ENCODE measurements at regions not wholly inside any gene's neighbourhood (a gene's known extent, or its start where the extent isn't known, plus 50 kb on each side); places are given as distances from the start of the nearest gene placed in this dataset.
"Not testable (repeated sequence)": the region's sequence is repeated elsewhere in the genome, so short reads cannot be mapped to it uniquely, and the experiment has no call there.

- no peaks in the 10 kb centered on the region for H3K36me3 ChIP-seq
- H3K4me3 ChIP-seq (ENCODE audit: low read depth, low read length) = no peak overlapping the region
- H3K27me3 ChIP-seq (ENCODE audit: insufficient read depth, low read depth, severe bottlenecking) = peaks cover 36% of the 10 kb centered on the region
- DNase-seq = no peak
- H3K9me3 ChIP-seq (ENCODE audit: severe bottlenecking) = no peaks in the 10 kb centered on the region
- no peak for TF ChIP-seq CTCF (IDR thresholded peaks at IDR 0.05; ENCODE audit: low read depth, low read length)
- H3K27ac ChIP-seq = no peak overlapping the region
Measured at GRCh38 chr11:41803895-41804294, 344.4 kb upstream of the LRRC4C start.

- Histone ChIP-seq H3K27ac (no peak overlapping the region), H3K36me3 (no peaks in the 10 kb centered on the region), H3K9me3 (ENCODE audit: severe bottlenecking) (no peaks in the 10 kb centered on the region), H3K27me3 (ENCODE audit: insufficient read depth, low read depth, severe bottlenecking) (no peaks in the 10 kb centered on the region), H3K4me3 (ENCODE audit: low read depth, low read length) (no peak overlapping the region)
- TF ChIP-seq CTCF (IDR thresholded peaks at IDR 0.05; ENCODE audit: low read depth, low read length) = no peak
- no peak for DNase-seq
Measured at GRCh38 chr11:41816396-41816795, 356.9 kb upstream of the LRRC4C start.

GRCh38 chr11:41824287-41824686 is 364.8 kb upstream of the LRRC4C start:
- not testable (repeated sequence) for H3K27ac ChIP-seq; H3K4me3 ChIP-seq (ENCODE audit: low read depth, low read length); H3K27me3 ChIP-seq (ENCODE audit: insufficient read depth, low read depth, severe bottlenecking)

GRCh38 chr11:41826085-41826484 is 366.6 kb upstream of the LRRC4C start:
- H3K27me3 ChIP-seq (ENCODE audit: insufficient read depth, low read depth, severe bottlenecking) = peaks cover 11% of the 10 kb centered on the region
- no peak for TF ChIP-seq CTCF (IDR thresholded peaks at IDR 0.05; ENCODE audit: low read depth, low read length)
- no peak overlapping the region for H3K4me3 ChIP-seq (ENCODE audit: low read depth, low read length)
- no peak overlapping the region for H3K27ac ChIP-seq
- no peak for DNase-seq
- no peaks in the 10 kb centered on the region for H3K36me3 ChIP-seq
- no peaks in the 10 kb centered on the region for H3K9me3 ChIP-seq (ENCODE audit: severe bottlenecking)

More at GRCh38 chr11:41824287-41824686, 364.8 kb upstream of the LRRC4C start:
- H3K9me3 ChIP-seq (ENCODE audit: severe bottlenecking); H3K36me3 ChIP-seq; DNase-seq: not testable (repeated sequence)

- no peaks in the 10 kb centered on the region for H3K36me3 ChIP-seq
- H3K9me3 ChIP-seq (ENCODE audit: severe bottlenecking) = no peaks in the 10 kb centered on the region
- no peak overlapping the region for H3K27ac ChIP-seq
- H3K27me3 ChIP-seq (ENCODE audit: insufficient read depth, low read depth, severe bottlenecking) = peaks cover 4% of the 10 kb centered on the region
- no peak for TF ChIP-seq CTCF (IDR thresholded peaks at IDR 0.05; ENCODE audit: low read depth, low read length)
- DNase-seq = no peak
- no peak overlapping the region for H3K4me3 ChIP-seq (ENCODE audit: low read depth, low read length)
Measured at GRCh38 chr11:41836431-41836830, 377.0 kb upstream of the LRRC4C start.

- no peak for TF ChIP-seq CTCF (IDR thresholded peaks at IDR 0.05; ENCODE audit: low read depth, low read length)
- H3K4me3 ChIP-seq (ENCODE audit: low read depth, low read length) = no peak overlapping the region
Measured at GRCh38 chr11:41842673-41843072, 383.2 kb upstream of the LRRC4C start.

More at GRCh38 chr11:41842673-41843072, 383.2 kb upstream of the LRRC4C start:
- no peaks in the 10 kb centered on the region for H3K36me3 ChIP-seq
- H3K27me3 ChIP-seq (ENCODE audit: insufficient read depth, low read depth, severe bottlenecking) = peaks cover 8% of the 10 kb centered on the region
- no peak overlapping the region for H3K27ac ChIP-seq
- no peaks in the 10 kb centered on the region for H3K9me3 ChIP-seq (ENCODE audit: severe bottlenecking)
- DNase-seq = no peak
